Activated CD4-positive, alpha-beta T cell treated with anti-CD3 and anti-CD28 coated beads, Interleukin-2, amount 50 U/mL, for 16 hours (primary cell): ENCODE measurements at regions not wholly inside any gene's neighbourhood (a gene's known extent, or its start where the extent isn't known, plus 50 kb on each side); places are given as distances from the start of the nearest gene placed in this dataset.
"Not testable (repeated sequence)": the region's sequence is repeated elsewhere in the genome, so short reads cannot be mapped to it uniquely, and the experiment has no call there.

ENCODE experiments used
- DNase-seq: peaks from one replicate; pipeline ENCODE4 v3.0.0-alpha.2; 2020

DNA sequence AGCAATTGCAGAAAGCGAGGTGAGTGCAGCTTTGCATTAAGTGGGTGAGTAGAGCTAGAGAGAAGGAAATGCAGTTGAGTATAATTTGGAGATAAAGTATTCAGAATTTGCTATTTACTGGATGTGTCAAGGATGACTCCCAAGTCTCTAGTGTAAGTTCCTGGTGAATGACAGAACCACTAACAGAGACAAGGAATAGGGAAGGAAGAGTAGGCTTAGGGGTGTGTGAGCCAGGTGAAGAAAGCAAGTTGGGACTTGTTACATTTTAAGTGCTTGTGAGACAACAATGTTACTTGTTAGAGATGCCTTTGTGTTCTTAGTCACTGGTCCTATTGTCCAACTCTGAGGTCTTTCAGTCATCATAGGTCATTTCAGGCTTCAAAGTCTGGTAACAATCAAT is 70.8 kb downstream of the TBC1D26 start:
- DNase-seq = not testable (repeated sequence)

DNA sequence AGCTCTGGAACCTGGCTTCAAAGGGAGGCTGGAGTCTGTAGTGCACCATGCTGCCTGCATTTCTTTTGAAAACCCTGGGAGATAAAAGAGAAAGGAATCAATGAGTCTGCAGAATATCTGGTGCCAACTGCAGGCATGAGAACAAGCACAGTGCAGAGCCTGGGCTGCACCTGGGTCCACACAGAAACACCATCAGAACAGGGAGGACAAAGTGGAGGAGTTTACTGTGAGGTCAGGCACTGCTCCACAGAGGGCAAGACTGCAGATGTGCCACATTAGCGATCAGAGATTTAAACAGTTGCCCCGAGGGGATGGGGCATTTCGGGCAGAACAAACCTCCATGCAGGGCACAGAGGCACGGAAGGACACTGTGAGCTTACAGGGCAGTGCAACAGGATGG is 74.7 kb downstream of the TBC1D26 start:
- not testable (repeated sequence) for DNase-seq

DNA sequence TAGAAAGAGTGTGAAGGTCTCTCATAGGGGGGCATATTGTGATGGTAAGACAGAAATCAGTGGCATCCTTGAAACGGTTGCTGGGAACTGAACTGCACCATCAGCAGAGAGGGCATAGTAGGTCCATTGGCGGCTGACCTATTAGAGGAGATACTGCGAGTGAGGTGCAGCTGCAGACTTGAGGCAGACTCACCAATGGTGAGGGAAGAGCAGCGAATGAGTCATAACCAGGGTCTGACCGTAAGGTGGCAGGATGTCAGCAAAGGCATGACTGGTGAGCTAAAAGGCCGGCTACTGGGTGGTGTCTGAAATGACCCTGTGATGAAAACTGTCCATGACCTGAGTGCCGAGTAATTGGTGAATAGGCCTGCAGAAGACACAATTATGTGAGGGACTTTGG is 81.3 kb downstream of the TBC1D26 start:
- not testable (repeated sequence) for DNase-seq

DNA sequence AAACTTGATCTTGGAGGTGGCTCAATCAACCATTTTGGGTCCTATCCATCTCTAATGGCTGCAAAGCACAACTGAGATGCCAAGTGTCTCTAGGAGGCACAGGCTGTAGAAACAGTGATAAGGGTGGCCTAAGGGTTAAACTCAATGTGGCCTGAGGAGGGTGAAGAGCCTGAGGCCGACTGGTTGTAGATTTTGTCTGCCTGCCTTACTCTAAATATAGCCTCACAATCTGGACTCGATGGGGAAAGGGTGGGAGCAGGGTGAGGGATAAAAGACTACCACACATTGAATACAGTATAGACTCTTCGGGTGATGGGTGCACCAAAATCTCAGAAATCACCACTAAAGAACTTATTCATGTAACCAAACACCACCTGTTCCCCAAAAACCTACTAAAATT is 81.9 kb downstream of the TBC1D26 start:
- not testable (repeated sequence) for DNase-seq

DNA sequence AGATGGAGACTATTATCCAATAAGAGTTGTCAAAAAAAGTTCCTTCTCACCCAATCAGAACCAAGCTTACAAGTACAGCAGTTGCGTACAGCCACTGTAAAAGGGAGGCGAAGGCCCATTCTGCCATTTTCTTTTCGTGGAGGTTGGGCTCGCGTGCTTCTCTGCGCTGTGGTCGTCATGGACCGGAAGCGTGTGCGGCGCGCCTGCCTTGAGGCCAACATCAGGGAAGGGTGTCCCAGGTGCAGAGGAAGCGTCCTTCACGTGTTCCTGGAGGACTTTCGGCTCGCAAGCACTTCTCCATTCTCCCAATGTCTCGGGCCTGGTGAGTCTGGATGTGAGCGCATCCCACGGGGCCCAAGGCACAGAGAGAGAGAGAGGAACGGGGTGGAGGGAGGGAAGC is 85.8 kb downstream of the TBC1D26 start:
- DNase-seq = not testable (repeated sequence)

DNA sequence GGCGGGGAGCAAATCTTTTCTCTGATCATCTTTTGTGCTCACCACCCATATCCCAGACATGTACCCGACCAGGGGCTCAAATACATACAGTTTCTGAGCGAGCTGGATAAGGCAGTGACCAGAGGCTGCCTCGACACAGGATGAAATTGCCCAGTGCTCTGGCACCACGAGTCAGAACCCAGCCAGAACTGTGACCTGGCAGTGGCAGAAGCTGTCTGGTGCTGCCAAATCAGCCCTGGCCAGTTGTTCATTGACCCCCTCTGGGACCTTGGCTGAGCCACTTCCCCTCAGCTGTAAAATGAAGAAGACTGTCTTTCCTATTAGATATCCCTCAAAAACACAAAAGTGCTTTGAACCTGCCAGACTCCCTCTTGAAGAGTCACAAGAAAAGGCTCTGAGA is 90.2 kb downstream of the TBC1D26 start:
- not testable (repeated sequence) for DNase-seq

DNA sequence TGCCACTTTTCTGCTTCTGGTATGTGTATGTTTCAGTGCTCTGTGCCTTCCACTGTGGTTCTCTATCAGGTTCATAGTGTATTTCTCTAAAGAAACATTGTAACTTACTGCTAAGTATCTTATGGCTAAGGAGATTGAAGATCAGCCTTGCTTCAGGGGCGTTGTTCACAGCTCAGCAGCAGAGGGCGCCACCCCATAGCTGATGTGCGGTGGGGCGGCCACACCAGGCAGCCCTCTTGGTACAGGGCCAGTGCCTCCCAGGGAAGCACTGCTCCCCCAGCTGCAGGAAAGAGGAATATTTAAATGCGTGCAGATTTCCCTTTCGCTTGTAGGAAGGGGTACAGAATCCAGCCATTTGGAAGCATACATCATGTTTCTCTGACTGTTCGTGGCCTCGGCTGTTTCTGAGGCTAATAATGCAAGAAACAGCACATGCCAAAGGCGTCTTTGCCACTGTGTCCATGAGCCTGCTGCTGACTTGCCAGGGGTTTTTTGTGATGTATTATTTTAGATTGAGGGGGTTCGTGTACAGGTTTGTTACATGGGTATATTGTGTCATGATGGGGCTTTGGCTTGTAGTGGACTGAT is 96.7 kb downstream of the TBC1D26 start:
- DNase-seq = peak; percentile 79

DNA sequence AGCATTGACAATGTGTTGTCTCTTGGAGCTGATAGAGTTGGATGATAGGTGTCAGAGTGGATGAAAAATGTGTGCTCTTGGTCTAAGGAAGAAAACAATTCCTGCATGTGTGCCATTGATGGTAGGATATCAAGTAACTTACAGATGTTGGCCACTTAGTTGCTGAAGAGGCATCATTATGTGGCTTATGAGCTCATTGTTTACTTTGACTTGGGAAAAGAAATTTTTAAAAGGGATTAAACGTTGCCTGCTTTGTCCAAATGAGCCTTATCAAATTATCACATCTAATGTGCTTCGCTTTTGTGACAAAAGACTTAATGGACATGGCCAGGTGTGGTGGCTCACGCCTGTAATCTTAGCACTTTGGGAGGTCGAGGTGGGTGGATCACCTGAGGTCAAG is 98.1 kb downstream of the TBC1D26 start:
- DNase-seq = not testable (repeated sequence)

DNA sequence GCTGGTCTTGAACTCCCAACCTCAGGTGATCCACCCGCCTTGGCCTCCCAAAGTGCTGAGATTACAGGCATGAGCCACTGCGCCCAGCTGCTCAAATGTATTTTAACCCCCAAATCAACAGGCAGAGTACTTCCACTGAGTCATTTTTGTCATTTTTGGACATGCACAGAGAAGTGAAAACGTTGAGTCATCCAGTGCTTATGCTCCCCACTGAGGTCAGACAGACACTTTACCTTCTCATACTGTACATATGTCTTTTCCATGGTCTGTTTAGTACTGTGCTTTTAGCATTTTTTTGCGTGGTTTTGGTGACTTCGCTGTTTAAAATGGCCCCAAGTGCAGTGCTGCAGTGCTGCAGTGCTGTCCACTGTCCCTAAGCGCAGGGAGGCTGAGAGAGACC is 99.1 kb downstream of the TBC1D26 start:
- DNase-seq = peak; percentile 91

DNA sequence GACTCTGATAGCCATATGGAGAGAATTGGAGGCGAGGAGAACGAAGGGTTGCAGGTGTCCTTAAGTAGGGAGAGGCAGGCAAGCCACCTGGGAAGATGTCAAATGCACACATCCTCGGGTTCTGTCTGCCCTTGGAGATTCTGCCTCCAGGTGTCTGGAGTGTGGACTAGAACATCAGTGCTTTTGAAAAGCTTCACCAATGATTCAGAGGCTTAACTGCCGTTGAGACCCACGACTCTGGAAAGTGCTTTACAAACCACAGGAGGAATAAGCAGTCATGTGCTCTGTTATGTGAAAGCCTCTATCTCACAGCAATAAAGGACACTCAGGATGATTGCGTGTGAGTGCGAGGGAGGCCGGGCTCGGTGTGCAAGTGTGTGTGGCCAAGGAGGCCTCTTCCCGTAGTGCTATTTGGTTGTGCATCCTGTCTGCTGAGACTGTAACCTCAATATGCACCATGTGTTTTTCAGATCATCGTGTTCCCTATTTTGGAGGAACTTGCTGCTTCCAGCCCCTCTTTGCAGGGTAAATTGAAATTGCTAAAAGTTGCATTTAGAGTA is 100.9 kb downstream of the TBC1D26 start:
- DNase-seq = peak; percentile 62

DNA sequence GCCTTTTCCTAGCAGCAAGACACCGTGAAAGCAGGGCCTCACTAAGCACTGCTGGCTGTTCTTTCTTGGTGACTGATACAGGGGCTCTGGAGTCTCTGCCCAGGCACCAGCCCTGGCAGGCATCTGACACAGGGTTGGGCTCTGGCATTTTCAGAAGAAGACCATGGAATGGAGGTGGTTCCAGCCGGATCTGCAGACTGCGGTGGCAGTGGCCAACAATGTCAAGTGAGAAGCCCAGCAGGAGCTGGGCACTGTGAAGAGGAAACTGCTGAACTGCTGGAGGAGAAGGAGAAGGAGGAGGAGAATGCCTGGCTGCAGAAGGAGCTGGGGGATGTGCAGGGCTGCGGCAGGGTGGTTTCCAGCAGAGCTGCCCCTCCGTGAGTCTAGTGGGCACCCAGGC is 101.8 kb downstream of the TBC1D26 start:
- DNase-seq = not testable (repeated sequence)

DNA sequence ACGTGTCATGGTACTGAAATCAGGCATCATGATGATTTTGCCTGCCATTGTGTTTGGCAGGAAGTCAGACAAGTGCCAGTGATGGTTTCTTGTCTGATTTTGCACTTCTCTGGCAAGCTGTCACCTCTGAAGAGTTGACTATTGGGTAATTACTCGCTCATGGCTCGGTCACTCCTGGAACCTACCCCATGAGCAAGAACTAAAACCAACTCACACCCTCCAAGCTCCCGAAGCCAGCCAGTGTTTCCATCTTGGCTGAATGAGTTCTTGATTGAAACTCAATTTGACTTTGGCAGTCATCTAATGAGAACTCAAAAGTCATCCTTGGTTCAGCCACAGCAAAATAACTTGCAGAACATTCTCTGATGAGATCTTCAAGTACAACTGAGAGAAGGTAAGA is 103.4 kb downstream of the TBC1D26 start:
- DNase-seq = not testable (repeated sequence)

DNA sequence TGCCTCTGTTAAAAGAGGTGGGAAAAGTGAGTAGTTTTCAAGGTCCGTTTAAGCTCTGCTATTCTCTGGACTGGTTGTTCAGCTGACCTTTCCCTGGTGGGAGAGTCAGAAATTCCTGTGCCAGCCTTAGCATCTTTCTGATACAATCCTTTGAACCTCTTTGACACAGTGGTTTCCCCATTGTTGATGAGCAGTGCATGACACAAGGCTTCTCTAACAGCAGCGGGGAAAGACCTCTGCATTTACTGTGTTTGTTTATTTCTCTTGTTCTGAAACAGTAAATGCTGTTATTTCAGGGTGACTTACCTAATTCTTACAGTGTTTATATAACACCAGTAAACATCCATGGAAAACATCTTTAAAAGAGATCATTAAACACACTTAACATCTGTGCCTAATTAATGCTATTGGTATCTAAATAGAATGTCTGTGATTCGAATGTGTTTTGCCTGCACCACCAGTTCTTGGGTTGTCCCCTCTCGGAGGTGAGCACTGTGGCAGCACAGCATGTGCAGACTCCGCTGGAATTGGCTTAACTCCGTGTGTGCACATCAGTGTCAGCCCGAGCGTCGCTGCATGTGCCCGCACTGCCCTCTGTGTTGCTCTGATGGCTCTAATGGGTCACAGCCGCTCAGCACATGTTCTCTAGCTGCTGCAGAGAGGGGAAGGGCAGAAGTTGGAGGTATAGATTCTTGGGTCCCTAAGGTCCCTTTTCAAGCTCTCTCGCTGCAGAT is 104.3 kb downstream of the TBC1D26 start:
- not testable (repeated sequence) for DNase-seq

DNA sequence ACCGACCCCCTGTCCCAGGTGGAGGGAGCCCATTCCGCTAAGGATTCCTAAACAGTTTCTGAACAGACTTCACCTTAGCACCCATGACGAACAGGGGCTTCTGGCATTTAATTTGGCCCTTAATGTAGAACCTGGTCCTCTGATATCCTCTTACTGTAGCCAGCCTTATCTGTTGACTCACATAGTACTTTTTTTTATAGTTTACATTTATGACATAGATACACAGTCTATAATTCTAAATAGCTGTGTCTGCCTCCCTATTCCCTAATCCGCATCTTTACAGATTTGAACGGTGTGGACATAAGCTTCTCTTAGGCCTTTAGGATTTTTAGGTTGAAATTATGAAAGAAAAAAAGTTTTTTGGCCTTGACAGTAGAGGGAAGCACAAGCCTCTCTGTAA is 104.9 kb downstream of the TBC1D26 start:
- not testable (repeated sequence) for DNase-seq

DNA sequence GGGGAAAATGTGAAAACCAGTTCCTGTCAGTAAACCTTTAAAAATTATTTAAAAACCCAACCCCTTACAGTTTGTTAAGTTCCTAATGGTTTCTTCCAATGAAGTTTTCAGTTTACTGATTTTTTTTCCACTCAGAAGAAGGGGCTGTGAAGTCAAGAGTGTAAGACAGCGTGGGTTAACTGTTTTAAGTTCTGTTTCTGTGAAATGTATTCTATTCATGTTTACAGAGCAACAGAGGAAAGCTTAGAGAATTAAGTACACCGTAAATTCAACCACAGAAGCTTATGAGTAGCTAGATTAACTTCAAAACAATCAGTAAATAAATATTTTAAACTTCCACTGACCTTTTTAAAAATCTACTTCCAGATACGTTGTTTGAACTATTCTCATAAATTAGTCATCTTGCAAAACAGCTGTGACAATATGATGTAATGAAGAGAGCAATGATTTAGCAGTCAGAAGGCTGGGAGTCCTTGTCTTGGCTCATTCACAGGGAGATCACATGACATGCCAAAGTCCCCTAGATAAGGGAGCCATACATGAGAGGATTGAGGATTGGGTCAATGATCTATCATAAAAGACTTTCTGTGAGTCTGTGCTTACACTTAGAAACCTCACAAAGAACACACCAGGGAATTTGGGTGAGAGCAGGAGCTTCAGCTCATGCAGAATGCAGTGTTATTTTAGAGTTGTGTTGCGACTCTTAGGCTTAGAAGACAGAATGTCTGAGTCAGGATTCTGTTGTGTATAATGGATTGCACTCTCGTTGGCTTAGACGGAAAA is 97.3 kb upstream of the ADORA2B start:
- not testable (repeated sequence) for DNase-seq

DNA sequence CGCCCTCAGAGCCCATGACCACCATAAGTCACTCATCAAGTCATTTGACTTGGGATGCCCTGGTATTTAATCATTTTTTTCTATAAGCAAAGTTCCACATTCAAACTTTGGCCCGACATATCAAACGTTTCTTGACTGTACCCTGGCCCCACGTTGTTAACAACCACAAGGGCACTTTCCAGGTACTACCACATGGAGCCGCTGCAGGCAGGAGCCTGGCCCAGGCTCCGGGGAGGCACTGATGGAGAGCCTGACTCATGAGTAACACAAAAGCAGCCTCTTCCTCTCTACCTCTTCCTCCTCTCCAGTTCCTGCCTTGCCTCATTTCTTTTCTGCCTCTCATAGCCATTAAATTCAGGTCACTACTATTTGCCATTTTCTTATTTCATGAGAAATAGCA is 95.9 kb upstream of the ADORA2B start:
- peak; percentile 78 for DNase-seq

DNA sequence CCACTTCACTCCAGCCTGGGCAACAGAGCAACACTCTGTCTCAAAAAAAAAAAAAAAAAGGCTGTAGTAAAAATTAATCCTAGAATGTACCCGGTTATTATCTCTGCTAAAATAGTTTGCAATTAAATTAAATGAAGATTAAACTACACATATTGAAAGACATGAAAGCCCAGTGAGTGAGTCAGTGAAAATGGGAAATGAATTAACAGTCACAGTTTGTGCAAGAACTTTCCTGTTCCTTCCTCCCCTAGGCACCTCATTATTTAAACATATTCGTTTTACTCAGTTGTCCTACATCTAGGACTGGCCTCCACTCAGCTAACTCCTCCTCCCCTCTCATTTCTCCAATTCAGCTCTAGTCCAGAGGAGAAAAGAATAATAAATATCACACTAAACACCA is 94.9 kb upstream of the ADORA2B start:
- not testable (repeated sequence) for DNase-seq

DNA sequence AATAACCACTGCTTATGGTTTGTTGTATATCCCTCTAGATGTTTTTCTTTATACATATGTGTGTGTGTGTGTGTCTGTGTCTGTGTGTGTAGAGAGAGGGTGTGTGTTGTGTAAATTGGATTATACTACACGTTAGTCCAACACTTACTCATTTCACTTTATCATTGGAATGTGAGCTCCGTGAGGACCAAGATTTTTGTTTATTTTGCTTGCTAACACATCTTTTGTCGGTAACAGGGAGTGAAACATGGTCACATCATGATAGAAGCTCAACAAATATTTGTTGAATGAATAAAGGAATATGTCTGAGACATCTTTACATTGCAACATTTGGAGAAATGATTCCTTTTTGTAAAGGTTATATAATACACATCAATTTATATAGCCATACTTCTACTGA is 94.2 kb upstream of the ADORA2B start:
- not testable (repeated sequence) for DNase-seq

DNA sequence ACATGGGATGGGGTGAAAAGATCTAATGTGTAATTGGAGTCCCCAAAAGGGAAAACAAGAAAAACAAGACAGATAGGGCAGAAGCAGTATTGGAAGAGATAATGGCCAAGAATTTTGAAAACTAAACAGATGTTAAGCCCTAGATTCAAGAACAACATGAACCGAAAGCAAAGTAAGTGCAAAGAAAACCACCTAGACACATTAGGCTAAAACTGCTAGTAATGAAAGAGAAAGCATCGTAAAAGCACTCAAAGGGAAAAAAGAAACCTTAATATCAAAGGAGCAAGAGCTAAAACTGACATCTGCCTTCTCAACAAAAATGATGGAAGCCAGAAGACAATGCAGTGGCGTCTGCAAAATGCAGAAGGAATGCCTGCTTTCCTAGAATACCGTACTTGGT is 92.1 kb upstream of the ADORA2B start:
- DNase-seq = not testable (repeated sequence)

DNA sequence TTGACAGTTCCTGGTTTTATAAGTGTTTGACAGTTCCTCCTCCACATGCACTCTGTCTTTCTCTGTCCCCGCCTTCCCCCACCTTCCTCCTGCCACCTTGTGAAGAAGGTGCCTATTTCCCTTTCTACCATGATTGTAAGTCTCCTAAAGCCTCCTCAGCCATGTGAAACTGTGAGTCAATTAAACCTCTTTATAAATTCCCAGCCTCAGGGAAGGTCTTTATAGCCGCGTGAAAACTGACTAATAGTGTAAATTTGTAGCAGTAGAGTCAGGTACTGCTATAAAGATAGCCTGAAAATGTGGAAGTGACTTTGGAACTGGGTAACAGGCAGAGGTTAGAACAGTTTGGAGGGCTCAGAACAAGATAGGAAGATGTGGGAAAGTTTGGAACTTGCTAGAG is 88.7 kb upstream of the ADORA2B start:
- DNase-seq = not testable (repeated sequence)

DNA sequence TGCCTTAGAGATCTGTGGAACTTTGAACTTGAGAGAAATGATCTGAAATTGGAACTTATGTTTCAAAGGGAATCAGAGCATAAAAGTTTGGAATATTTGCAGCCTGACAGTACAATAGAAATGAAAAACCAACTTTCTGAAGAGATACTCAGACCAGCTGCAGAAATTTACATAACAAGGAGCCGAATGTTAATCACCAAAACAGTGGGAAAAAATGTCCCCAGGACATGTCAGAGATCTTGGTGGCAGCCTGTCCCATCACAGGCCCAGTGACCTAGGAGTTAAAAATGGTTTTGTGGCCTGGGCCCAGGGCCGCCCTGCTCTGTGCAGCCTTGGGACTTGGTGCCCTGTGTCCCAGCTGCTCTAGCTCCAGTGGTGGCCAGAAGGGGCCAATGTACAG is 88.2 kb upstream of the ADORA2B start:
- DNase-seq = not testable (repeated sequence)

DNA sequence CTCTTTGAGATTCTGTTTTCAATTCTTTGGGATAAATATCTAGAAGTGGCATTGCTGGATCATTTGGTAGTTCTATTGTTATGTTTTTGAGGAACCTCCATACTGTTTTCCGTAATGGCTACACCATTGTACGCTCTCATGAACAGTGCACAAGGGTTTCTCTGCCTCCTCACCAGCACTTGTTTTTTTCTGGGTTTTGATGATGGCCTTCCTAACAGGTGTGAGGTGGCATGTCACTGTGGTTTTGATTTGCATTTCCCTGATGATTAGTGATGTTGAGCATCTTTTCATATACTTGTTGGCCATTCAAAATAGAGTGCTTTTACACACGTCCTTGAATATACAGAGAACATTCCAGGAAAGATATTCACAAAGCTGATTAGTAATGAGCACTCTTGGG is 86.8 kb upstream of the ADORA2B start:
- not testable (repeated sequence) for DNase-seq

DNA sequence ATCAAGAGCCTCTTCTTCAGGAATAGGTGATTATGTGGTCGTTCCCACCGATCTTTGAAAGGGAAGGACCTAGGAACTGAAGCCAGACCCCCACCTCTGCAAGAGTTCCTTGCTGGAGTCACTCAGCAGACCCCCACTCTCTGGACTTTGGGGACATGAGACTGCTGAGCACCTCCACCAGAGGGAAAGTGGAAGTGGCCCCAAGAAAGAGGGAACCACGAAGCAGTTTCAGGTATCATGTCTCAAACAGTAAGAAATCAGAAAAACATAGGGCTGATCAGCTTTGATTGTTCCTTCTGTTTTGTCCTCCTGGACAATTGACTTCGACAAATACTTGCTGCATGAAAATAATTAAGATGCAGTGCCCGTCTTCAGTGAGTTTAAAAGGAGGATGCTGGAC is 84.2 kb upstream of the ADORA2B start:
- DNase-seq = not testable (repeated sequence)

DNA sequence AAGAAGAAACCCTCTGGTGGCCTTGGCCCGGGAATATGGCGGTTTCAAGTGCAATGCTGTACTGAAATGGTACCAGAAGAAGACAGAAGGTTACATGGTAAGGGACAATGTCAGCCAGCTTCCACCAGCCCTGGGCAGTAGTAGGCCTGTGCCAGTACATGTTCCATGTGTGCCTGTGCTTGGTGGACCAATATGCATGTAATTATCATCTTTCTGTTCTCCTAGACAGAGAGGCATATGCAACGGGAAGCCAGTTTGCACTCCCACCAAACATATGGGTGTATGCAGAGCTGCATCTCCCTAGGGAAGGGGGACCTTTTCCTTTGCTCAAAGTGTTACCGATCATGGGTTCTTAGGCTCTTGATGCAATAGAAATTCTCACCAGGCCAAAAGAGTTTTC is 80.9 kb upstream of the ADORA2B start:
- not testable (repeated sequence) for DNase-seq
